HepG2 (cell line): ENCODE measurements at regions not wholly inside any gene's neighbourhood (a gene's known extent, or its start where the extent isn't known, plus 50 kb on each side); places are given as distances from the start of the nearest gene placed in this dataset.

ENCODE experiments used
- ATAC-seq: fragments of 200-7000 bp; cut with Tn5 transposase; 3 replicates; pipeline ENCODE4 v1.9.1; 2020; ENCODE audit warnings: mild to moderate bottlenecking, moderate library complexity
- BruUV-seq: library from RNA; stranded (reverse); fragments of 400-500 nt; replicated peaks from 2 replicates; lab custom pipeline; 2021; lab: Mats Ljungman, UMichigan
- CTCF ChIA-PET: fragments of 300-600 bp; formaldehyde crosslinking; extraction: SDS; loops from one replicate; lab custom pipeline; 2021; ENCODE audit warnings: low total read pairs, inconsistent platforms, low intra/inter-chr PET ratio; lab: Yijun Ruan, JAX
- POLR2A ChIA-PET: fragments of 350-600 bp; sonication (Branson Sonifier 250); formaldehyde crosslinking; loops from one replicate; lab custom pipeline; 2020; ENCODE audit warnings: antibody characterized with exemption, inconsistent platforms; lab: Yijun Ruan, JAX
- DNase-seq: peaks from one replicate; pipeline ENCODE4 v3.0.0-alpha.2; 2015; ENCODE audit warnings: low spot score
- FAIRE-seq: peaks from 3 replicates; lab custom pipeline; 2011; peaks lifted over from hg19 to GRCh38; lab: Jason Lieb, UNC
- H2AFZ ChIP-seq: one replicate; pipeline ENCODE4 v1.6.1; 2011; ENCODE audit warnings: low read length, inconsistent platforms
- H3K27ac ChIP-seq: fragments of 300-600 bp; 3 replicates; pipeline ENCODE4 v1.8.0; 2011; ENCODE audit warnings: mixed run types, mild to moderate bottlenecking, mixed read lengths, low read length, inconsistent platforms; ENCODE audit not compliant: insufficient read depth; ENCODE audit errors: extremely low read length
- H3K27me3 ChIP-seq, 2 experiments: fragments of 200-600 bp in 1 of 2; 2 replicates in 1 of 2; 3 replicates in 1 of 2; pipeline versions ENCODE4 v1.6.0 to v1.8.0; 2011; ENCODE audit warnings: low read length in 2 of 2, mild to moderate bottlenecking in 2 of 2, moderate library complexity in 2 of 2, inconsistent platforms in 1 of 2; ENCODE audit not compliant: insufficient read depth in 2 of 2, control insufficient read depth in 1 of 2
- H3K36me3 ChIP-seq, 2 experiments: fragments of 200-600 bp in 1 of 2; replicated peaks in 1 of 2; 2 replicates in 1 of 2; 3 replicates in 1 of 2; pipeline versions ENCODE4 v1.5.1 to v1.8.0; 2011; ENCODE audit warnings: low read length in 2 of 2, inconsistent platforms in 1 of 2; ENCODE audit not compliant: insufficient read depth in 2 of 2, control insufficient read depth in 1 of 2
- H3K4me1 ChIP-seq: 2 replicates; pipeline ENCODE4 v1.5.1; 2012; ENCODE audit warnings: low read length, inconsistent platforms; ENCODE audit not compliant: insufficient read depth
- H3K4me2 ChIP-seq: 2 replicates; pipeline ENCODE4 v1.6.0; 2011; ENCODE audit warnings: low read depth, low read length, inconsistent platforms
- H3K4me3 ChIP-seq, 3 experiments: fragments of 200-600 bp in 1 of 3; sonication (generic), shearing (Covaris generic) in 1 of 3; replicated peaks in 1 of 3; 2 replicates each; pipeline ENCODE4 v1.5.1; 2011 to 2016; ENCODE audit warnings: low read length in 3 of 3, inconsistent platforms in 2 of 3, low read depth in 2 of 3, mild to moderate bottlenecking in 2 of 3, control low read depth in 1 of 3, mixed read lengths in 1 of 3; ENCODE audit not compliant: insufficient read depth in 1 of 3
- H3K79me2 ChIP-seq: one replicate; pipeline ENCODE4 v1.6.1; 2011; ENCODE audit warnings: low read length, inconsistent platforms; ENCODE audit not compliant: insufficient read depth
- H3K9ac ChIP-seq: 2 replicates; pipeline ENCODE4 v1.6.0; 2011; ENCODE audit warnings: mild to moderate bottlenecking, low read depth, low read length, inconsistent platforms; ENCODE audit not compliant: insufficient read depth
- H3K9me3 ChIP-seq: 2 replicates; pipeline ENCODE4 v1.5.1; 2012; ENCODE audit warnings: mild to moderate bottlenecking, low read length
- H4K20me1 ChIP-seq: 2 replicates; pipeline ENCODE4 v1.6.0; 2011; ENCODE audit warnings: inconsistent platforms, mild to moderate bottlenecking, low read length, moderate library complexity; ENCODE audit not compliant: insufficient read depth
- PLRG1 ChIP-seq: fragments of 450-650 bp; conservative IDR thresholded peaks from 2 replicates; pipeline ENCODE4 v1.6.1; 2016
- XBP1 ChIP-seq: sonication (generic); formaldehyde crosslinking; IDR thresholded peaks from 2 replicates; pipeline ENCODE4 v1.5.0; 2020; ENCODE audit warnings: missing genetic modification reagents
- ZFYVE20 ChIP-seq: sonication (generic); formaldehyde crosslinking; IDR thresholded peaks from 2 replicates; pipeline ENCODE4 v1.8.0; 2023; ENCODE audit warnings: low read depth, mild to moderate bottlenecking, moderate library complexity, missing genetic modification reagents, borderline replicate concordance
- ZNF180 ChIP-seq: sonication (generic); formaldehyde crosslinking; IDR thresholded peaks from 2 replicates; pipeline ENCODE4 v1.4.0; 2020; ENCODE audit warnings: low read depth, missing genetic modification reagents, borderline replicate concordance
- ZNF577 ChIP-seq: sonication (generic); formaldehyde crosslinking; IDR thresholded peaks from 2 replicates; pipeline ENCODE4 v1.4.0; 2020; ENCODE audit warnings: mild to moderate bottlenecking, low read depth, missing genetic modification reagents, borderline replicate concordance
- WGBS: methylation state at CpG from one replicate; pipeline ENCODE4 v1.1.6; 2017; ENCODE audit warnings: low lambda C conversion rate; 5-methylcytosine and 5-hydroxymethylcytosine counted together
- in situ Hi-C: cut with HindIII; loops from 2 replicates; pipeline ENCODE4 v1.10.0; 2017; ENCODE audit warnings: low pct_unique_long_range_greater_than_20kb; ENCODE audit not compliant: extremely low pct_ligation_motif_present
- intact Hi-C: fragments of 100-400 bp; cut with micrococcal nuclease; formaldehyde crosslinking; loops from one replicate; pipeline ENCODE4 v1.10.0; 2022; ENCODE audit not compliant: unreplicated experiment
- TF ChIP-seq, protein P1 (sequence below): sonication (generic); formaldehyde crosslinking; IDR thresholded peaks from 2 replicates; pipeline ENCODE4 v1.4.0; 2020; ENCODE audit warnings: missing genetic modification reagents

DNA sequence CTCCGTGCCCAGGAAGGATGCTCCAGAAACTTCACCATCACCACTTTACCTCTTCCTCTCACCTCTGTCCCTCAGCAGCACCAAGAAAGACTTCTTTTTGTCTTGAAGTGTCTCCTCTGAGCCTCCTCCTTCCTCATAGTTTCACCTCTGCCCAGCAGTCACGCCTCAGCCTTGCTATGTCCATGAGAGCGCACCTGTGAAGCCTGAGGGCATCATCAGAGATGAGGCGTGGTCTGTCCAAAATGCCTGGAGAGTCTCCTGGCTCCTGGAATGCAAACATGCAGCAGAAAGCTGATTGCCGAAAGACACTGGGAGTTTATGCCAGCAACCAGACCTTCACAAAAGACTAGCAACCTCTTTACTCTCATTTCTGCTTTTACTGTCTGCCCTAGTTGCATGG lies 336.6 kb downstream of the TEX29 start:
- ATAC-seq (no peak), FAIRE-seq (no peak), DNase-seq (no peak)
- no peaks in the 10 kb centered on the region for H3K4me1 ChIP-seq
- H3K4me3 ChIP-seq, result no peak overlapping the region
- no peak overlapping the region for H2AFZ ChIP-seq
- ChIA-PET CTCF (no interaction called here), POLR2A (no interaction called here)
- 18% methylated on average over 5 of the region's 5 CpGs for WGBS
- H3K9me3 ChIP-seq, result no peaks in the 10 kb centered on the region
- in situ Hi-C loops, result no loop called here
- H3K27me3 ChIP-seq, result peaks cover 1 to 43% of the 10 kb centered on the region in 2 experiments; a peak in 3 of 5 replicates
- no TSS peak for BruUV-seq
- no peaks in the 10 kb centered on the region for H3K36me3 ChIP-seq
- no peak overlapping the region for H3K27ac ChIP-seq
- H3K9ac ChIP-seq, result no peak overlapping the region
- intact Hi-C loops, result no loop called here
- no peak overlapping the region for H3K4me2 ChIP-seq
- no peaks in the 10 kb centered on the region for H4K20me1 ChIP-seq
- no peak for TF ChIP-seq ZNF577 (CRISPR knock-in tag)
- TF ChIP-seq PLRG1, result no peak
- TF ChIP-seq, protein P1, sequence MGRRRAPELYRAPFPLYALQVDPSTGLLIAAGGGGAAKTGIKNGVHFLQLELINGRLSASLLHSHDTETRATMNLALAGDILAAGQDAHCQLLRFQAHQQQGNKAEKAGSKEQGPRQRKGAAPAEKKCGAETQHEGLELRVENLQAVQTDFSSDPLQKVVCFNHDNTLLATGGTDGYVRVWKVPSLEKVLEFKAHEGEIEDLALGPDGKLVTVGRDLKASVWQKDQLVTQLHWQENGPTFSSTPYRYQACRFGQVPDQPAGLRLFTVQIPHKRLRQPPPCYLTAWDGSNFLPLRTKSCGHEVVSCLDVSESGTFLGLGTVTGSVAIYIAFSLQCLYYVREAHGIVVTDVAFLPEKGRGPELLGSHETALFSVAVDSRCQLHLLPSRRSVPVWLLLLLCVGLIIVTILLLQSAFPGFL (CRISPR knock-in tag), result no peak
- TF ChIP-seq XBP1 (CRISPR knock-in tag), result no peak
- TF ChIP-seq ZFYVE20 (CRISPR knock-in tag), result no peak
- no peak for TF ChIP-seq ZNF180 (CRISPR knock-in tag)
- H3K79me2 ChIP-seq, result no peaks in the 10 kb centered on the region
